Naive thymus-derived CD8-positive, alpha-beta T cell (primary cell): ENCODE measurements at regions not wholly inside any gene's neighbourhood (a gene's known extent, or its start where the extent isn't known, plus 50 kb on each side); places are given as distances from the start of the nearest gene placed in this dataset.
"Not testable (repeated sequence)": the region's sequence is repeated elsewhere in the genome, so short reads cannot be mapped to it uniquely, and the experiment has no call there.

Experiments
- ATAC-seq, 2 donors: fragments of 150-1000 bp; cut with Tn5 transposase in 1 of 2; sonication (Bioruptor Pico), chemical (Tn5 transposase) in 1 of 2; 1 replicate in 1 of 2; 2 replicates in 1 of 2; pipeline ENCODE4 v1.10.0; 2021; ENCODE audit warnings: mild to moderate bottlenecking in 2 of 2, moderate library complexity in 2 of 2
- POLR2A ChIA-PET: fragments of 350-600 bp; sonication (Branson Sonifier 250); formaldehyde crosslinking; loops from one replicate; lab custom pipeline; 2021; ENCODE audit warnings: antibody characterized with exemption; lab: Charles Lee
- DNase-seq, 10 donors: peaks; one replicate each; pipeline versions ENCODE4 v3.0.0 to v3.0.0-alpha.2; 2020 to 2022
- H3K27ac Mint-ChIP-seq, 10 donors: one replicate each; pipeline ENCODE4 v1.8.0; 2020 to 2022; ENCODE audit warnings: mild to moderate bottlenecking in 10 of 10, mixed read lengths in 10 of 10, moderate library complexity in 4 of 10, inconsistent platforms in 1 of 10
- H3K27me3 Mint-ChIP-seq, 5 donors: one replicate each; pipeline ENCODE4 v1.8.0; 2021 to 2022; ENCODE audit warnings: mixed read lengths in 5 of 5
- H3K36me3 Mint-ChIP-seq, 3 donors: one replicate each; pipeline ENCODE4 v1.8.0; 2020 to 2022; ENCODE audit warnings: mixed read lengths in 3 of 3, mild to moderate bottlenecking in 2 of 3, inconsistent platforms in 1 of 3
- H3K4me1 Mint-ChIP-seq, 4 donors: one replicate each; pipeline ENCODE4 v1.8.0; 2021 to 2022; ENCODE audit warnings: mixed read lengths in 4 of 4
- H3K4me3 Mint-ChIP-seq, 10 donors: one replicate each; pipeline ENCODE4 v1.8.0; 2020 to 2022; ENCODE audit warnings: mild to moderate bottlenecking in 10 of 10, mixed read lengths in 10 of 10, moderate library complexity in 6 of 10, inconsistent platforms in 1 of 10
- H3K9me3 Mint-ChIP-seq, 9 donors: one replicate each; pipeline ENCODE4 v1.8.0; 2020 to 2022; ENCODE audit warnings: mixed read lengths in 9 of 9, mild to moderate bottlenecking in 3 of 9, inconsistent platforms in 1 of 9, moderate library complexity in 1 of 9

DNA sequence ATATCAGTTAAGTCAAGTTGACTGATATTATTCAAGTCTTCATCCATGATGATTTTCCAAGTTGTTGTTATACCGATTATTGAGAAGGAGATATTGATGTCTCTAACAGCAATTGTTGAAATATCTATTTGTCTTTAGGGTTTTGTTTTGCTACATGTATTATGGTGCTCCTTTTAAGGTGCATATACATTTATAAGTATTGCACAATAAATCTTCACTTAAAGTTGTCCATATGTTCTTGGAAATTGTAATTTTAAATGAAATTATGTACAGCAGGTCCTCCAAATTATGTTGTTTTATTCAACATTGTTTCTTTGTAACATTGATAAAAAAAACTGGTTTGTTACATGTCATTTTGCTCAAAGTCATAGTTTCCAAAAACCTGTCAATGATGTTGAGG lies 650.7 kb upstream of the CITED2 start:
- ATAC-seq (no peak), DNase-seq (no peak)
- no peak overlapping the region for H3K27ac Mint-ChIP-seq
- H3K4me1 Mint-ChIP-seq = no peaks in the 10 kb centered on the region
- H3K36me3 Mint-ChIP-seq = peaks cover 0 to 17% (median 0%) of the 10 kb centered on the region in 3 donors
- peaks cover 0 to 23% (median 12%) of the 10 kb centered on the region in 9 donors for H3K9me3 Mint-ChIP-seq
- H3K4me3 Mint-ChIP-seq = no peak overlapping the region
- H3K27me3 Mint-ChIP-seq = peaks cover 3 to 33% (median 13%) of the 10 kb centered on the region in 5 donors
- POLR2A ChIA-PET = no interaction called here

DNA sequence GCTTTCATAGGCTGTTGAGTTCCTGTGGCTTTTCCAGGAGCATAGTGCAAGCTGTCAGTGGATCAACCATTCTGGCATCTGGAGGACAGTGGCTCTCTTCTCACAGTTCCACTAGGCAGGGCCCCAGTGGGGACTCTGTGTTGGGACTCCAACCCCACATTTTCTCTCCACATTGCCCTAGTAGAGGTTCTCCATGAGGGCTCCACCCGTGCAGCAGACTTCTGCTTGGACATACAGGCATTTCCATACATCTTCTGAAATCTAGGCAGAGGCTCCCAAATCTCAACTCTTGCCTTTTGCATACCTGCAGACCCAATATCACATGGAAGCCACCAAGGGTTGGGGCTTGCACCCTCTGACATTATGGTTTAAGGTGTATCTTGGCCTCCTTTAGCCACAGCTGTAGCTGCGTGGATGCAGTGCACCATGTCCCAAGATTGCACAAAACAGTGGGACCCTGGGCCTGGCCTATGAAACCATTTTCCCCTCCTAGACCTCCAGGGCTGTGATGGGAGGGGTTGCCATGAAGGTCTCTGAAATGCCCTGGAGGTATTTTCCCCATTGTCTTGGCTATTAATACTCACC lies 645.9 kb upstream of the CITED2 start:
- H3K27ac Mint-ChIP-seq = no peak overlapping the region
- peaks cover 0 to 24% (median 10%) of the 10 kb centered on the region in 9 donors for H3K9me3 Mint-ChIP-seq
- no peak for DNase-seq
- H3K27me3 Mint-ChIP-seq = peaks cover 0 to 22% (median 8%) of the 10 kb centered on the region in 5 donors
- POLR2A ChIA-PET = no interaction called here
- peaks cover 0 to 16% (median 0%) of the 10 kb centered on the region in 3 donors for H3K36me3 Mint-ChIP-seq
- H3K4me1 Mint-ChIP-seq = no peaks in the 10 kb centered on the region
- no peak for ATAC-seq
- H3K4me3 Mint-ChIP-seq = no peak overlapping the region

DNA sequence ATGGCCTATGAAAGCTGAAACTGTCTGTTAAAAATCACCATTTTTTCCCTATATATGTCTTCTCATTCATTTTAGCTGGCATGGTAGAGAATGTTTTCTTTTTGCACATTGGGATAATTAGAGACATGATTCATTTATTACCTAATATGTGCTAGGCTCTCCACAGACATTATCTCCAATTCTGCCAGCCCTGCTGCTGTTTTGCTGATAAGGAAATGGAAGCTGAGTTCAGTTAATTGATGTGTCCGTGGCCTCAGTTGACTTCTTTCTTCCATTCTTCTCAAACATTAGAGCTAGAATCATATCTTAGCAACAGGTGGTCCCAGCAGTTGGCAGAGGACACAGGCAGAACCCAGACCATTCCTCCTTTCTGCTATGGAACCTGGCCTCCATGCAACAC lies 644.1 kb upstream of the CITED2 start:
- Mint-ChIP-seq H3K9me3 (peaks cover 0 to 24% (median 10%) of the 10 kb centered on the region in 9 donors), H3K4me3 (no peak overlapping the region), H3K27ac (no peak overlapping the region), H3K27me3 (peaks cover 4 to 29% (median 11%) of the 10 kb centered on the region in 5 donors), H3K36me3 (peaks cover 0 to 16% (median 0%) of the 10 kb centered on the region in 3 donors), H3K4me1 (no peaks in the 10 kb centered on the region)
- POLR2A ChIA-PET = no interaction called here
- no peak for ATAC-seq
- no peak for DNase-seq

DNA sequence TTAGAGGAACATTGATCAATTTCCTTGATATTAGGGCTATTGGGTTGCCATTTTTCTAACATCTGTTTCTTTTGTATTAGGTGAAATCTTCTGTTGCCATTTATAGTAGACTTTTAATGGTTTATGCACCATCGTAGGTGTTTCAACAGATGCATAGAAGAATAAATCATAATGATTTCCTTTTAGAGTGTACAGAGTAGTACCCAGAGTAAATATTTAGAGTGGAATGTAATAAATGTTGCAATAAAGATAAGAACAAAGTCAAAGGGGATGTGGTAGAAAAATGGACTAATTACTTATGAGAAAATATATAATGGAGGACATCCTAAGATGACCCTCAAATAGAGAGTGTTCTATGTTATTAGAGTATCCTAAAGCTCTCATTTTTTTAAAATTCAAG lies 643.0 kb upstream of the CITED2 start:
- Mint-ChIP-seq H3K36me3 (peaks cover 0 to 16% (median 0%) of the 10 kb centered on the region in 3 donors), H3K27me3 (peaks cover 4 to 25% (median 11%) of the 10 kb centered on the region in 5 donors), H3K4me1 (peaks cover 0 to under 1% (median 0%) of the 10 kb centered on the region in 4 donors), H3K9me3 (peaks cover 0 to 24% (median 10%) of the 10 kb centered on the region in 9 donors), H3K27ac (no peak overlapping the region), H3K4me3 (no peak overlapping the region)
- no peak for DNase-seq
- POLR2A ChIA-PET = no interaction called here
- ATAC-seq = no peak

DNA sequence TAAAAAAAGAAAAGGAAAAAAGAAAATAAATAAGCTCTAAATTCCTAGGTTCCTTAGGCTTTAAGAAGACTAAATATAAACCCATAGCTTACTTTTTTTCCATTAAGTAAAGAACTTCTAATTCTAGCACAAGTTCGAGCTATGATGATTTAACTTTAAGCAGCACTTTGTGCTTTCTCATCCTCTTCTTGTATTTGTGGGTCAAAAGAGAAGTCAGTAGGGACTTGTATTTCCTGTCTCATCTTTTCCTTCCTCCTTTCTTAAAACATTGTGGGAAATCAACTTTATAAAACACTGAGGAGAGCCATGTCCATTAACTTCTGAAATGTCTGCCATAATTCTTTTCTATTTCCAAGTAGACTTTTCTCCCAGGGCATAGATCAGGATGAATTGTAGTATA lies 637.7 kb upstream of the CITED2 start:
- no peak for DNase-seq
- Mint-ChIP-seq H3K36me3 (no peaks in the 10 kb centered on the region), H3K4me3 (no peak overlapping the region), H3K4me1 (peaks cover 0 to 4% (median 0%) of the 10 kb centered on the region in 4 donors), H3K9me3 (peaks cover 0 to 6% (median 0%) of the 10 kb centered on the region in 9 donors), H3K27ac (no peak overlapping the region), H3K27me3 (peaks cover 3 to 23% (median 7%) of the 10 kb centered on the region in 5 donors)
- POLR2A ChIA-PET = no interaction called here
- no peak for ATAC-seq

DNA sequence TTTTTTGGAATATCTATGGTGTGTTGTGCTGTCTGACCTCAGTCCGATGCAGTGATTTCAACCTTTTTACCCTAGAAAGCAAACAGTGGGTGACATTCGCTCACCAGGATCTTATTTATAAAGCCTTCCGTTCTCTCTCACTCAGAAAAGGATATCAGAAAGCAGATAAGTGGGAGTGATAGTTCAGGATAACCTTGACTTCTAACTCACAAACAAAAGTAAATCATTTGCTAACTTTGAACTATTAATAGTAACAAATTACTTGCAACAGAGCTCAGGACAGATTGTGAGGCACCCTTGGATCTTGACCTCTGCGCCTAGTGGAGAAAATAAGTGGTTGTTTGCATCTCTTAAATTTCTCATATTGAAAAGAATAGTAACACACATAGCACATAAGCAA lies 637.1 kb upstream of the CITED2 start:
- peaks cover 3 to 19% (median 7%) of the 10 kb centered on the region in 5 donors for H3K27me3 Mint-ChIP-seq
- no peaks in the 10 kb centered on the region for H3K36me3 Mint-ChIP-seq
- no peak for DNase-seq
- no peak overlapping the region for H3K27ac Mint-ChIP-seq
- H3K4me1 Mint-ChIP-seq = peaks cover 0 to 4% (median 0%) of the 10 kb centered on the region in 4 donors
- no peak overlapping the region for H3K4me3 Mint-ChIP-seq
- POLR2A ChIA-PET = no interaction called here
- H3K9me3 Mint-ChIP-seq = peaks cover 0 to 7% (median 0%) of the 10 kb centered on the region in 9 donors
- no peak for ATAC-seq

DNA sequence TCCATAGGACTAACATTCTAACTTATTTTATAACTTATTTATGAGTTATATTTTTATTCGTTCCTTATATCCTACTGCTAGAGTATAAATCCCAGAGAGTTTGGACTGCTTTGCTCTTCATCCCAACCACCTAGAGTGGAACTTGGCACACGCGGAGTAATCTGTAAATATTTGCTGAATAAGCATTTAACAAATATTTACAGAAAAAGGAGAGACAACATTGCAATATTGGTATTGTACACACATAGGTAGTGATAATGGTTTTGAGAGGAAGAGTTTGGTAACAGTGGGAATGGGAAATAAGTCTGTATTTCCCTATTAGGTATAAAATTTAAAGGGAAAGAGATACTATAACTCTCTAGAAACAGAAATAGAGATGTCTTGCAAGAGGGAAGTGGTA lies 634.8 kb upstream of the CITED2 start:
- Mint-ChIP-seq H3K4me3 (no peak overlapping the region), H3K4me1 (peaks cover 0 to 4% (median 0%) of the 10 kb centered on the region in 4 donors), H3K27ac (no peak overlapping the region), H3K36me3 (no peaks in the 10 kb centered on the region), H3K9me3 (peaks cover 0 to 7% (median 0%) of the 10 kb centered on the region in 9 donors), H3K27me3 (peaks cover 0 to 9% (median 5%) of the 10 kb centered on the region in 5 donors)
- DNase-seq (no peak), ATAC-seq (no peak)
- POLR2A ChIA-PET = no interaction called here

DNA sequence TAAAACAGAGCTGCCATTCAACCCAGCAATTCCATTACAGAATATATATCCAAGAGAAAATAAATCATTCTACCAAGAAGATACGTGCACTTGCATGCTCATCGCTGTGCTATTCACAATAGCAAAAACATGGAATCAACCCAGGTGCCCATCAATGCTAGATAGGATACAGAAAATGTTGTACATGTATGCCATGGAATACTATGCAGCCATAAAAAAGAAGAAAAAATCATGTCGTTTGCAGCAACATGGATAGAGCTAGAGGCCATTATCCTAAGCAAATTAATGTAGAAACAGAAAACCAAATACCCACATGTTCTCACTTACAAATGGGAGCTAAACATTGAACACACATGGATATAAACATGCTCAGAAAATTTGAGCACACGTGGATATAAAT lies 633.1 kb upstream of the CITED2 start:
- ATAC-seq (no peak), DNase-seq (no peak)
- Mint-ChIP-seq H3K4me3 (no peak overlapping the region), H3K9me3 (peaks cover 0 to 7% (median 0%) of the 10 kb centered on the region in 9 donors), H3K4me1 (peaks cover 0 to 4% (median 0%) of the 10 kb centered on the region in 4 donors), H3K27ac (no peak overlapping the region), H3K27me3 (peaks cover 0 to 5% (median 5%) of the 10 kb centered on the region in 5 donors), H3K36me3 (no peaks in the 10 kb centered on the region)
- POLR2A ChIA-PET = no interaction called here

DNA sequence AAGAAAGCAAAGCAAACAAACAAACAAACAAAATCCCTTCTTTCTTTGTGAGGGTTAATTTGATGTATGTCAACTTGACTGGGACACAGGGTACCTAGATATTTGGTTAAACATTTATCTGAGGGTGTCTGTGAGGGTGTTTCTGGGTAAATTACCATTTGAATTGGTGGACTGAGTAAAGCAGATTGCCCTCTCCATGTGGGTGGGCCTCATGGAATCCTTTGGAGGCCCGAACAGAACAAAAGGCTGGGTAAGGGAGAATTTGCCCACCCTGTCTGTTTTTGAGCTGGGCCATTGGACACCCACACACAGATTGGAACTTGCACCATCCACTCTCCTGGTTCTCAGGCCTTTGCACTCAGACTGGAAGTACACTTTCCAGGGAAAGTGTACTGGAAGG lies 628.8 kb upstream of the CITED2 start:
- H3K27ac Mint-ChIP-seq = no peak overlapping the region
- ATAC-seq = no peak

DNA sequence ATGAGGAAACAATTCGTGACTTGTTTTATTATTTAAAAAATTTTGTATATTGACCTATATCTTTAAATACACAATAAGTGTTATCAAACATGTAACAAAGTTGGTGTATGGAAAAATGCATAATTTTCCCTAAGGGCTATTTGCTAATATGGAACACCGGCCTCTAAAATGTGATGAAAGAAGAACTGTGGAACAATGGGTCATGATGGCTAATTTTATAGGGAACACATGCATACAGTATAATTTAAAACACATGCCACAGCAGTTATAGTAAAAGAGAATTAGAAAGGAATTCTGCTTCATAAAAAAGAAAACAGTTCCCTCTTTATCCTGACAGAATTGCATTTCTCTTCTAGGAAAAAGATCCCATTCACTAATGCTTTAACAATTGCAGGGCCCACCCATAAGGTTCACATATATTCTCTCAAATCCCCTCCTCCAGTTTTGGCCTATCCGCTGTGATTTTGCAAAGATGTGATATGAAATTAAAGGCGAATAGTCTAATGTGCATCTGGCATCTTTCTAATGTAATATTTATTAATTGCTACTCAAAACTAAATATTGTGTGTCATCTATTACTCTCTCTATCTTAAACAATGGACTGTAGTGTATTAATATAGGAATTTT lies 628.1 kb upstream of the CITED2 start:
- no peaks in the 10 kb centered on the region for H3K36me3 Mint-ChIP-seq
- peaks cover 0 to 6% (median 0%) of the 10 kb centered on the region in 9 donors for H3K9me3 Mint-ChIP-seq
- H3K4me1 Mint-ChIP-seq = no peaks in the 10 kb centered on the region
- no peak overlapping the region for H3K27ac Mint-ChIP-seq
- no peak overlapping the region for H3K4me3 Mint-ChIP-seq
- peaks cover 0 to 5% (median 4%) of the 10 kb centered on the region in 5 donors for H3K27me3 Mint-ChIP-seq
- ATAC-seq (no peak), DNase-seq (no peak)
- POLR2A ChIA-PET = no interaction called here

More for the DNA sequence above, 628.8 kb upstream of the CITED2 start:
- Mint-ChIP-seq H3K4me3 (no peak overlapping the region), H3K27me3 (peaks cover 0 to 5% (median 4%) of the 10 kb centered on the region in 5 donors), H3K4me1 (no peaks in the 10 kb centered on the region), H3K36me3 (no peaks in the 10 kb centered on the region), H3K9me3 (peaks cover 0 to 7% (median 0%) of the 10 kb centered on the region in 9 donors)
- POLR2A ChIA-PET = no interaction called here
- no peak for DNase-seq

DNA sequence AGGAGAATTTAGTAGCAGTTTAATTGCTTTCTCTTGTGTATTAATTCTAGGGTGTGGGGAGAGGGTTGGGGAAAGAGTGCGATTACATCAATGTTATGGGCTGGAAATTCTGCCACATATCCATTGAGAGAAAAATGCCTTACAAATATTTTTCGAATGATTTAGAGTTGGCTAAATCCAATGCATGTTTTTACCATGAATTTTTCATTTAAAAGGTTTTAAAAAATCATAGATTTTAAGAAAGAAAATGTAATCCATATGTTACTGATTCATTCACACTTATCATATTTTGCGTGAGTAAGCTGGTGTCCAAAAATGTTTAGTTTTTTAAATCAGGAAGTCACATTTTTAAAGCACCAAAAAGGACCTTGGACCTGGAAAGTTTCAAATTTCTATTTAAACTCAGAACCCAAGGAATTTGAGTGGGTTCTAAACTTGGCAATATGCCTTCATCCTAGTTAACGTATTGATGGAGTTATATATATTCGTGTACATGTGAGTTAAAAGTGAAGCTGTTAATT lies 627.4 kb upstream of the CITED2 start:
- POLR2A ChIA-PET = no interaction called here
- no peak overlapping the region for H3K4me3 Mint-ChIP-seq
- ATAC-seq (no peak), DNase-seq (no peak)
- H3K27ac Mint-ChIP-seq = no peak overlapping the region
- peaks cover 0 to 4% (median 0%) of the 10 kb centered on the region in 9 donors for H3K9me3 Mint-ChIP-seq
- H3K4me1 Mint-ChIP-seq = no peaks in the 10 kb centered on the region
- no peaks in the 10 kb centered on the region for H3K36me3 Mint-ChIP-seq
- peaks cover 0 to 5% (median 4%) of the 10 kb centered on the region in 5 donors for H3K27me3 Mint-ChIP-seq

DNA sequence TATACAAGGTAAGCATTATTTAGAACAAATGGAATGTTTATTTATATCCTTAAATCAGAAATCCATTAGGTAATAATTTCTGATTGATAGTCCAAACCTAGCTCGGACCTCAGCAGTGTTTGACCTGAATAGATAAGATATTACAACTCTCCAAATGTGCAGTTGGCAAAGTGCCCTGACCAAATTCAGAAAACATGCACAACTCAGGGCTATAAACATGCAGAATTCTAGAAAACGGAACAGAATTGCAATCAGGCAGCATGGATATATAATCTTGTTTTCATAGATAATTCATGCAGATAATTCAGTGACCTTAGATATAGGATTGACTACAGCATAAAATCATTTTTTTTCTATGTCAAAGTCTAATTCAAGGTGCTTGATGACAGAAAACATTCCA lies 626.6 kb upstream of the CITED2 start:
- Mint-ChIP-seq H3K4me3 (no peak overlapping the region), H3K36me3 (no peaks in the 10 kb centered on the region), H3K27me3 (peaks cover 0 to 1% (median 0%) of the 10 kb centered on the region in 5 donors), H3K4me1 (no peaks in the 10 kb centered on the region), H3K27ac (no peak overlapping the region), H3K9me3 (no peaks in the 10 kb centered on the region)
- DNase-seq = no peak
- POLR2A ChIA-PET = no interaction called here
- ATAC-seq = no peak

DNA sequence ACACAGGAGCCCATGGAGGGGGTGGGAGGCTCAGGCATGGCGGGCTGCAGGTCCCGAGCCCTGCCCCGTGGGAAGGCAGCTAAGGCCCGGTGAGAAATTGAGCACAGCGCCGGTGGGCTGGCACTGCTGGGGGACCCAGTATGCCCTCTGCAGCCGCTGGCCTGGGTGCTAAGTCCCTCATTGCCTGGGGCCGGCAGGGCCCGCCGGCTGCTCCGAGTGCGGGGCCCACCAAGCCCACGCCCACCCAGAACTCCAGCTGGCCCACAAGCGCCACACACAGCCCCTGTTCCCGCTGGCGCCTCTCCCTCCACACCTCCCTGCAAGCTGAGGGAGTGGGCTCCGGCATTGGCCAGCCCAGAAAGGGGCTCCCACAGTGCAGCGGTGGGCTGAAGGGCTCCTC lies 625.2 kb upstream of the CITED2 start:
- H3K9me3 Mint-ChIP-seq, POLR2A ChIA-PET, H3K27me3 Mint-ChIP-seq, H3K4me3 Mint-ChIP-seq, DNase-seq, H3K4me1 Mint-ChIP-seq, ATAC-seq, H3K36me3 Mint-ChIP-seq, H3K27ac Mint-ChIP-seq: not testable (repeated sequence)
